SU-DHL-6 (cell line): ENCODE measurements at regions not wholly inside any gene's neighbourhood (a gene's known extent, or its start where the extent isn't known, plus 50 kb on each side); places are given as distances from the start of the nearest gene placed in this dataset.
A peak's percentile ranks its signal among the peaks of the same experiment; 100 is the strongest.

ENCODE experiments used
- H2AFZ ChIP-seq: fragments of 200-600 bp; sonication (generic); 2 replicates; pipeline ENCODE4 v1.6.1; 2014; ENCODE audit warnings: low read depth, mild to moderate bottlenecking, moderate library complexity, mixed read lengths, antibody characterized with exemption, low read length; ENCODE audit not compliant: severe bottlenecking
- H3F3A ChIP-seq: fragments of 200-600 bp; shearing (Covaris generic); 2 replicates; pipeline ENCODE4 v1.6.0; 2016; ENCODE audit warnings: antibody characterized with exemption, mild to moderate bottlenecking; ENCODE audit not compliant: insufficient read depth
- H3K27ac ChIP-seq: fragments of 200-600 bp; sonication (generic); 2 replicates; pipeline ENCODE4 v1.5.1; 2016; ENCODE audit warnings: low read depth, mild to moderate bottlenecking, low read length, moderate library complexity, mixed read lengths
- H3K27me3 ChIP-seq: fragments of 200-600 bp; sonication (generic), shearing (Covaris generic); 2 replicates; pipeline ENCODE4 v1.6.0; 2014; ENCODE audit warnings: mild to moderate bottlenecking, low read length
- H3K36me3 ChIP-seq: fragments of 200-600 bp; sonication (generic); 2 replicates; pipeline ENCODE4 v1.6.1; 2014; ENCODE audit warnings: mild to moderate bottlenecking, low read length, mixed read lengths
- H3K4me2 ChIP-seq: fragments of 300-600, 200-600 bp; shearing (Covaris generic), sonication (generic); 2 replicates; pipeline ENCODE4 v1.6.0; 2014; ENCODE audit warnings: low read length, low read depth, mild to moderate bottlenecking; ENCODE audit not compliant: poor library complexity, severe bottlenecking
- H3K4me3 ChIP-seq: fragments of 200-600 bp; sonication (generic); 2 replicates; pipeline ENCODE4 v1.5.1; 2014; ENCODE audit warnings: antibody characterized with exemption, low read length, mild to moderate bottlenecking, mixed read lengths; ENCODE audit not compliant: insufficient read depth, poor library complexity, severe bottlenecking
- H3K79me2 ChIP-seq: fragments of 200-600 bp; sonication (generic); 2 replicates; pipeline ENCODE4 v1.6.1; 2014; ENCODE audit warnings: mild to moderate bottlenecking, low read length, moderate library complexity; ENCODE audit not compliant: insufficient read depth
- H3K9ac ChIP-seq: fragments of 200-600 bp; sonication (generic); 2 replicates; pipeline ENCODE4 v1.7.0; 2014; ENCODE audit warnings: mild to moderate bottlenecking, low read length
- H3K9me2 ChIP-seq: fragments of 200-600 bp; sonication (generic); replicated peaks from 2 replicates; pipeline ENCODE4 v1.6.1; 2014; ENCODE audit warnings: low read length; ENCODE audit not compliant: insufficient read depth
- H3K9me3 ChIP-seq: fragments of 200-600 bp; sonication (generic); 2 replicates; pipeline ENCODE4 v1.6.1; 2014; ENCODE audit warnings: low read length, mixed read lengths; ENCODE audit not compliant: insufficient read depth
- H4K20me1 ChIP-seq: fragments of 200-600 bp; sonication (generic); 2 replicates; pipeline ENCODE4 v1.6.1; 2014; ENCODE audit warnings: low read depth, mild to moderate bottlenecking, antibody characterized with exemption, low read length, moderate library complexity, mixed read lengths
- CTCF ChIP-seq: fragments of 200-600 bp; sonication (generic); IDR thresholded peaks from one replicate; pipeline ENCODE4 v1.5.1; 2017; ENCODE audit warnings: antibody characterized with exemption, mild to moderate bottlenecking, low read length, moderate library complexity; ENCODE audit not compliant: insufficient read depth, poor library complexity, severe bottlenecking
- EZH2phosphoT487 ChIP-seq: fragments of 200-600 bp; sonication (generic), shearing (Covaris generic); conservative IDR thresholded peaks from 2 replicates; pipeline ENCODE4 v1.6.1; 2018; ENCODE audit warnings: mild to moderate bottlenecking, antibody characterized with exemption, low read length, moderate library complexity, mixed read lengths

- TF ChIP-seq EZH2phosphoT487 (no peak), CTCF (no peak)
These were observed 1332.2 kb upstream of the PRMT6 start for GRCh38 chr1:105724286-105724685.

GRCh38 chr1:105730701-105731100, 1325.8 kb upstream of the PRMT6 start:
- H3K36me3 ChIP-seq = no peaks in the 10 kb centered on the region
- no peaks in the 10 kb centered on the region for H3F3A ChIP-seq
- H3K9ac ChIP-seq = no peak overlapping the region
- H3K27ac ChIP-seq = no peak overlapping the region
- no peaks in the 10 kb centered on the region for H3K9me3 ChIP-seq
- H3K4me3 ChIP-seq = no peak overlapping the region
- peak overlapping the region; percentile 5 for H2AFZ ChIP-seq
- no peaks in the 10 kb centered on the region for H3K9me2 ChIP-seq
- H3K4me2 ChIP-seq = no peak overlapping the region
- no peaks in the 10 kb centered on the region for H3K79me2 ChIP-seq
- H4K20me1 ChIP-seq = no peaks in the 10 kb centered on the region
- no peaks in the 10 kb centered on the region for H3K27me3 ChIP-seq
- TF ChIP-seq EZH2phosphoT487 = no peak
- TF ChIP-seq CTCF = no peak

More at GRCh38 chr1:105724286-105724685, 1332.2 kb upstream of the PRMT6 start:
- Histone ChIP-seq H2AFZ (no peak overlapping the region), H3K4me2 (no peak overlapping the region), H3K9me3 (no peaks in the 10 kb centered on the region), H3F3A (no peaks in the 10 kb centered on the region), H3K9ac (no peak overlapping the region), H3K27me3 (no peaks in the 10 kb centered on the region), H3K36me3 (no peaks in the 10 kb centered on the region), H3K4me3 (no peak overlapping the region), H4K20me1 (no peaks in the 10 kb centered on the region), H3K79me2 (no peaks in the 10 kb centered on the region), H3K9me2 (no peaks in the 10 kb centered on the region), H3K27ac (no peak overlapping the region)

GRCh38 chr1:105736349-105736748, 1320.1 kb upstream of the PRMT6 start:
- H3K9me3 ChIP-seq = no peaks in the 10 kb centered on the region
- H4K20me1 ChIP-seq = no peaks in the 10 kb centered on the region
- no peaks in the 10 kb centered on the region for H3F3A ChIP-seq
- no peak overlapping the region for H2AFZ ChIP-seq
- H3K4me2 ChIP-seq = no peak overlapping the region
- H3K4me3 ChIP-seq = no peak overlapping the region
- H3K9ac ChIP-seq = no peak overlapping the region
- no peak for TF ChIP-seq EZH2phosphoT487
- no peak for TF ChIP-seq CTCF
- H3K27ac ChIP-seq = no peak overlapping the region
- no peaks in the 10 kb centered on the region for H3K79me2 ChIP-seq
- H3K27me3 ChIP-seq = no peaks in the 10 kb centered on the region
- 0 out of 2 replicates have a peak, but pooled peaks cover 2% of the 10 kb centered on the region for H3K36me3 ChIP-seq
- no peaks in the 10 kb centered on the region for H3K9me2 ChIP-seq
